Spleen (tissue), 11 donors: ENCODE measurements at regions not wholly inside any gene's neighbourhood (a gene's known extent, or its start where the extent isn't known, plus 50 kb on each side); places are given as distances from the start of the nearest gene placed in this dataset.

ENCODE experiments used
- DNase-seq: peaks from one replicate; pipeline ENCODE4 v3.0.0-alpha.2; 2020
- H3K27ac ChIP-seq, 8 donors: fragments of 200-600 bp; sonication (generic) in 7 of 8; 1 replicate in 4 of 8; 2 replicates in 4 of 8; pipeline versions ENCODE4 v1.5.0 to v1.8.0; 2016 to 2021; ENCODE audit warnings: inconsistent platforms in 4 of 8, mild to moderate bottlenecking in 4 of 8, moderate library complexity in 1 of 8
- H3K27me3 ChIP-seq, 7 donors: fragments of 200-600 bp; sonication (generic) in 6 of 7; replicated peaks in 1 of 7; 1 replicate in 4 of 7; 2 replicates in 3 of 7; pipeline versions ENCODE4 v1.5.0 to v1.8.0; 2016 to 2021; ENCODE audit warnings: inconsistent platforms in 3 of 7, mild to moderate bottlenecking in 1 of 7
- H3K36me3 ChIP-seq, 6 donors: fragments of 200-600 bp; sonication (generic) in 5 of 6; 1 replicate in 4 of 6; 2 replicates in 2 of 6; pipeline versions ENCODE4 v1.5.0 to v1.8.0; 2016 to 2021; ENCODE audit warnings: inconsistent platforms in 2 of 6
- H3K4me1 ChIP-seq, 6 donors: fragments of 200-600 bp; sonication (generic) in 5 of 6; 1 replicate in 3 of 6; 2 replicates in 3 of 6; pipeline versions ENCODE4 v1.5.0 to v1.8.0; 2016 to 2021; ENCODE audit warnings: inconsistent platforms in 3 of 6
- H3K4me3 ChIP-seq, 8 donors: fragments of 200-600 bp; sonication (generic) in 7 of 8; 1 replicate in 4 of 8; 2 replicates in 4 of 8; pipeline versions ENCODE4 v1.5.0 to v1.8.0; 2016 to 2021; ENCODE audit warnings: inconsistent platforms in 4 of 8, mild to moderate bottlenecking in 4 of 8, moderate library complexity in 2 of 8
- H3K9me3 ChIP-seq, 8 donors: fragments of 200-600 bp; sonication (generic) in 7 of 8; 1 replicate in 4 of 8; 2 replicates in 4 of 8; pipeline versions ENCODE4 v1.5.0 to v1.8.0; 2016 to 2021; ENCODE audit warnings: inconsistent platforms in 4 of 8
- CTCF ChIP-seq, 11 experiments: fragments of 200-600 bp in 7 of 11; fragments of 450-650 bp in 4 of 11; sonication (generic) in 4 of 11; IDR thresholded peaks in 8 of 11; conservative IDR thresholded peaks in 3 of 11; 1 replicate in 7 of 11; 2 replicates in 4 of 11; pipeline versions ENCODE4 v1.4.0 to v1.8.0; 2016 to 2021; ENCODE audit warnings: antibody characterized with exemption in 11 of 11, inconsistent platforms in 4 of 11, mild to moderate bottlenecking in 1 of 11
- POLR2A ChIP-seq, 3 donors: fragments of 450-650 bp; IDR thresholded peaks; one replicate each; pipeline ENCODE4 v1.5.1; 2017; ENCODE audit warnings: antibody characterized with exemption in 3 of 3, mild to moderate bottlenecking in 1 of 3
- POLR2AphosphoS5 ChIP-seq, 3 donors: sonication (generic); formaldehyde crosslinking; IDR thresholded peaks; one replicate each; pipeline ENCODE4 v1.5.1; 2017; ENCODE audit warnings: antibody characterized with exemption in 3 of 3
- WGBS, 5 donors: extraction: QIAGEN DNeasy Blood & Tissue Kit in 3 of 5; methylation state at CpG; one replicate each; pipeline versions ENCODE4 v1.1.5 to v1.1.7; 2013 to 2018; 5-methylcytosine and 5-hydroxymethylcytosine counted together
- intact Hi-C: fragments of 100-400 bp; cut with DNase I; formaldehyde crosslinking; loops from one replicate; pipeline ENCODE4 v1.15.0; 2023; ENCODE audit warnings: low total_unique reads
- donor health status: healthy with polysubstance abuse.
- donor health status: DM: no; HTN: no; CAD: no; lungs with moderate emphysema.
- donor health status: DM: no; HTN: no; CAD: no.
- donor health status: Bipolar disorder and iron deficiency.
- donor health status: healthy.
- donor health status: DM: no; HTN: no; CAD: no.
- donor health status: DM: yes; HTN: yes; CAD: no.

GRCh38 chr21:22880573-22880972 is 1882.4 kb downstream of the NCAM2 start:
- TF ChIP-seq POLR2AphosphoS5 (IDR thresholded peaks at IDR 0.05), result no peak
- TF ChIP-seq POLR2A (IDR thresholded peaks at IDR 0.05), result no peak
- no peak for TF ChIP-seq CTCF (IDR thresholded peaks at IDR 0.05 in 8 of 11, conservative IDR thresholded peaks at IDR 0.05 in 3 of 11)
- H3K4me1 ChIP-seq, result no peaks in the 10 kb centered on the region
- H3K9me3 ChIP-seq, result peaks cover 0 to 7% (median 0%) of the 10 kb centered on the region in 8 donors
- H3K4me3 ChIP-seq, result no peak overlapping the region
- H3K27ac ChIP-seq, result no peak overlapping the region
- H3K36me3 ChIP-seq, result no peaks in the 10 kb centered on the region
- DNase-seq, result no peak
- no peaks in the 10 kb centered on the region for H3K27me3 ChIP-seq
- intact Hi-C loops, result no loop called here
- 20 to 53% (median 42%) methylated on average over 1 of the region's 1 CpG for WGBS, 5 donors

- H3K36me3 ChIP-seq, result no peaks in the 10 kb centered on the region
- H3K4me3 ChIP-seq, result no peak overlapping the region
- H3K27ac ChIP-seq, result no peak overlapping the region
- no peak for DNase-seq
- intact Hi-C loops, result no loop called here
- WGBS, 5 donors, result 38 to 75% (median 67%) methylated on average over 4 of the region's 4 CpGs
- no peak for TF ChIP-seq CTCF (IDR thresholded peaks at IDR 0.05 in 8 of 11, conservative IDR thresholded peaks at IDR 0.05 in 3 of 11)
- TF ChIP-seq POLR2A (IDR thresholded peaks at IDR 0.05), result no peak
- TF ChIP-seq POLR2AphosphoS5 (IDR thresholded peaks at IDR 0.05), result no peak
- H3K27me3 ChIP-seq, result no peaks in the 10 kb centered on the region
- peaks cover 0 to 7% (median 0%) of the 10 kb centered on the region in 8 donors for H3K9me3 ChIP-seq
- H3K4me1 ChIP-seq, result no peaks in the 10 kb centered on the region
Measured at GRCh38 chr21:22881131-22881530, 1882.9 kb downstream of the NCAM2 start.

- no peak for DNase-seq
- Histone ChIP-seq H3K4me1 (no peaks in the 10 kb centered on the region), H3K27me3 (no peaks in the 10 kb centered on the region), H3K4me3 (no peak overlapping the region), H3K36me3 (no peaks in the 10 kb centered on the region), H3K9me3 (peaks cover 0 to 7% (median 0%) of the 10 kb centered on the region in 8 donors), H3K27ac (no peak overlapping the region)
- intact Hi-C loops, result no loop called here
- TF ChIP-seq POLR2A (IDR thresholded peaks at IDR 0.05) (no peak), POLR2AphosphoS5 (IDR thresholded peaks at IDR 0.05) (no peak), CTCF (IDR thresholded peaks at IDR 0.05 in 8 of 11, conservative IDR thresholded peaks at IDR 0.05 in 3 of 11) (no peak)
- 80 to 95% (median 88%) methylated on average over 4 of the region's 4 CpGs for WGBS, 5 donors
Measured at GRCh38 chr21:22885079-22885478, 1886.9 kb downstream of the NCAM2 start.

- Histone ChIP-seq H3K4me1 (no peaks in the 10 kb centered on the region), H3K9me3 (peaks cover 0 to 7% (median 0%) of the 10 kb centered on the region in 8 donors), H3K27ac (no peak overlapping the region), H3K36me3 (no peaks in the 10 kb centered on the region), H3K27me3 (no peaks in the 10 kb centered on the region), H3K4me3 (no peak overlapping the region)
- TF ChIP-seq CTCF (IDR thresholded peaks at IDR 0.05 in 8 of 11, conservative IDR thresholded peaks at IDR 0.05 in 3 of 11) (no peak), POLR2AphosphoS5 (IDR thresholded peaks at IDR 0.05) (no peak), POLR2A (IDR thresholded peaks at IDR 0.05) (no peak)
- no peak for DNase-seq
- intact Hi-C loops, result no loop called here
Measured at GRCh38 chr21:22885614-22886013, 1887.4 kb downstream of the NCAM2 start.
